Nephron (organoid): ENCODE measurements at regions not wholly inside any gene's neighbourhood (a gene's known extent, or its start where the extent isn't known, plus 50 kb on each side); places are given as distances from the start of the nearest gene placed in this dataset.

Experiments used
- H3K27ac Mint-ChIP-seq, 3 experiments: 2 replicates each; pipeline ENCODE4 v1.8.0; 2020; ENCODE audit warnings: mixed read lengths in 3 of 3, mild to moderate bottlenecking in 2 of 3, moderate library complexity in 1 of 3
- H3K27me3 Mint-ChIP-seq: 2 replicates; pipeline ENCODE4 v1.8.0; 2021; ENCODE audit warnings: low read depth, mild to moderate bottlenecking, moderate library complexity, mixed read lengths
- H3K36me3 Mint-ChIP-seq: 2 replicates; pipeline ENCODE4 v1.8.0; 2020; ENCODE audit warnings: low read depth, mixed read lengths
- H3K4me1 Mint-ChIP-seq: 2 replicates; pipeline ENCODE4 v1.8.0; 2020; ENCODE audit warnings: mixed read lengths
- H3K4me3 Mint-ChIP-seq, 3 experiments: 2 replicates each; pipeline ENCODE4 v1.8.0; 2020; ENCODE audit warnings: mild to moderate bottlenecking in 3 of 3, mixed read lengths in 3 of 3, moderate library complexity in 2 of 3
- H3K9me3 Mint-ChIP-seq: 2 replicates; pipeline ENCODE4 v1.8.0; 2020; ENCODE audit warnings: mixed read lengths
- CTCF ChIP-seq, 3 experiments: fragments of 200-600 bp; sonication (generic); IDR thresholded peaks; one replicate each; pipeline ENCODE4 v1.5.0; 2021; ENCODE audit warnings: antibody characterized with exemption in 3 of 3; ENCODE audit not compliant: unreplicated experiment in 3 of 3

GRCh38 chr10:112083472-112083871 is 100.1 kb downstream of the GPAM start:
- TF ChIP-seq CTCF (IDR thresholded peaks at IDR 0.05; ENCODE audit: unreplicated experiment in 3 of 3): no peak

GRCh38 chr10:112087953-112088456 is 95.6 kb downstream of the GPAM start:
- Mint-ChIP-seq H3K9me3 (no peaks in the 10 kb centered on the region), H3K27me3 (no peaks in the 10 kb centered on the region), H3K4me1 (peaks cover 6% of the 10 kb centered on the region), H3K4me3 (no peak overlapping the region), H3K36me3 (no peaks in the 10 kb centered on the region), H3K27ac (no peak overlapping the region)
- TF ChIP-seq CTCF (IDR thresholded peaks at IDR 0.05; ENCODE audit: unreplicated experiment in 3 of 3): no peak

More at GRCh38 chr10:112083472-112083871, 100.1 kb downstream of the GPAM start:
- peaks cover 32% of the 10 kb centered on the region for H3K4me1 Mint-ChIP-seq
- no peaks in the 10 kb centered on the region for H3K27me3 Mint-ChIP-seq
- H3K27ac Mint-ChIP-seq: peak overlapping the region; percentile 70 to 90 (median 75)
- peak overlapping the region in 1 of 3 experiments; percentile 42 for H3K4me3 Mint-ChIP-seq
- no peaks in the 10 kb centered on the region for H3K9me3 Mint-ChIP-seq
- no peaks in the 10 kb centered on the region for H3K36me3 Mint-ChIP-seq

- H3K27ac Mint-ChIP-seq: no peak overlapping the region
- no peaks in the 10 kb centered on the region for H3K36me3 Mint-ChIP-seq
- no peaks in the 10 kb centered on the region for H3K4me1 Mint-ChIP-seq
- no peaks in the 10 kb centered on the region for H3K9me3 Mint-ChIP-seq
- no peaks in the 10 kb centered on the region for H3K27me3 Mint-ChIP-seq
- H3K4me3 Mint-ChIP-seq: no peak overlapping the region
- TF ChIP-seq CTCF (IDR thresholded peaks at IDR 0.05; ENCODE audit: unreplicated experiment in 3 of 3): no peak
Observed at GRCh38 chr10:112091703-112092102, 91.9 kb downstream of the GPAM start.

- no peak overlapping the region for H3K27ac Mint-ChIP-seq
- H3K4me1 Mint-ChIP-seq: no peaks in the 10 kb centered on the region
- no peak overlapping the region for H3K4me3 Mint-ChIP-seq
- no peak for TF ChIP-seq CTCF (IDR thresholded peaks at IDR 0.05; ENCODE audit: unreplicated experiment in 3 of 3)
- no peaks in the 10 kb centered on the region for H3K27me3 Mint-ChIP-seq
- no peaks in the 10 kb centered on the region for H3K9me3 Mint-ChIP-seq
- no peaks in the 10 kb centered on the region for H3K36me3 Mint-ChIP-seq
Observed at GRCh38 chr10:112092519-112092918, 91.0 kb downstream of the GPAM start.

- no peak for TF ChIP-seq CTCF (IDR thresholded peaks at IDR 0.05; ENCODE audit: unreplicated experiment in 3 of 3)
- no peaks in the 10 kb centered on the region for H3K36me3 Mint-ChIP-seq
- H3K4me1 Mint-ChIP-seq: peaks cover 5% of the 10 kb centered on the region
- H3K27me3 Mint-ChIP-seq: no peaks in the 10 kb centered on the region
- no peaks in the 10 kb centered on the region for H3K9me3 Mint-ChIP-seq
- no peak overlapping the region for H3K4me3 Mint-ChIP-seq
- no peak overlapping the region for H3K27ac Mint-ChIP-seq
Observed at GRCh38 chr10:112094984-112095383, 88.6 kb downstream of the GPAM start.

- no peak for TF ChIP-seq CTCF (IDR thresholded peaks at IDR 0.05; ENCODE audit: unreplicated experiment in 3 of 3)
- H3K27me3 Mint-ChIP-seq: no peaks in the 10 kb centered on the region
- H3K27ac Mint-ChIP-seq: no peak overlapping the region
- no peaks in the 10 kb centered on the region for H3K9me3 Mint-ChIP-seq
- peaks cover 5% of the 10 kb centered on the region for H3K4me1 Mint-ChIP-seq
- no peak overlapping the region for H3K4me3 Mint-ChIP-seq
- no peaks in the 10 kb centered on the region for H3K36me3 Mint-ChIP-seq
Observed at GRCh38 chr10:112095731-112096130, 87.8 kb downstream of the GPAM start.
